Superior temporal gyrus (tissue), 1 donor: ENCODE measurements at regions not wholly inside any gene's neighbourhood (a gene's known extent, or its start where the extent isn't known, plus 50 kb on each side); places are given as distances from the start of the nearest gene placed in this dataset.

Experiments
- DNase-seq: peaks from one replicate; pipeline ENCODE4 v3.0.0-alpha.2; 2016; ENCODE audit errors: extremely low spot score

DNA sequence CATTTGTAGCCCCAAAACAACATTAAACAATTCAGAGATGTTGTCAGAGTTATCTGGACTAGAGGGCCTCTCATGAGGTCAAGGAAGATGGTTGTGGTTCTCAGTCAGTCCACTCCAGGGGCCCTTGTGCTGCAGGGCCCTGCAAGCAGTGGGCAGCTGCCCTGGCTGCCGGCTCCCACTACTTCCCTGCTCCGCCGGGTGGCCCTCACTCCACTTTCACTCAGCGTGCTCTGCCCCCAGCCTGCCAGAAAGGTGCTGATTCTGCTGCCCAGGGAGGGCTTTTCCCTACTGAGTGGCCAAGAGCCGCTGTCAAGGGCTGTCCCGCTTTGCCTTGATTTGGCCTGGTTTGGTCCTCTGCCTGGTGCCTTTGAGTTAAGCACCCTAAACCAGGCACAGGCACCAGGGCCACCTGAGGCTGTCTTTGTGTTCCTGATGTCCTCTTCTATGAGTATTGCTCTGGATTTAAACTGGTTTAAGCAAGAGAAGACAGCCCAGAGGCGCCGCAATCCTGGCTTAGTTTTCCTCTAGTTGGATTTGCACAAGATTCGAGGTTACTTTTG is 117.2 kb downstream of the GADD45G start:
- no peak for DNase-seq

DNA sequence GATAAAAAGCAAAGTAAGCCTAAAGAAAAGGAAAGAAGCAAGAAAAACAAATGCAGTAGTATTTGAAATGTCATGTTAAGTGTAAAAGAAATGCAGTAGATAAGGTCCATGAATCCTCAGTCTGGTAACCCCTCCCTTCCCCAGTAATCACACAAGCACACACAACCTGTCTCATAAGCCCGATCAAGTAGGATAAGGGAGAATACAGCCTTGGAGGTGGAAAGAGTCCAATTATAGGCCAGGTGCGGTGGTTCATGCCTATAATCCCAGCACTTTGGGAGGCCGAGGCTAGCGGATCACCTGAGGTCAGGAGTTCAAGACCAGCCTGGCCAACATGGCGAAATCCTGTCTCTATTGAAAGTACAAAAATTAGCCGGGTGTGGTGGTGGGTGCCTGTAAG is 117.9 kb downstream of the GADD45G start:
- DNase-seq: no peak

DNA sequence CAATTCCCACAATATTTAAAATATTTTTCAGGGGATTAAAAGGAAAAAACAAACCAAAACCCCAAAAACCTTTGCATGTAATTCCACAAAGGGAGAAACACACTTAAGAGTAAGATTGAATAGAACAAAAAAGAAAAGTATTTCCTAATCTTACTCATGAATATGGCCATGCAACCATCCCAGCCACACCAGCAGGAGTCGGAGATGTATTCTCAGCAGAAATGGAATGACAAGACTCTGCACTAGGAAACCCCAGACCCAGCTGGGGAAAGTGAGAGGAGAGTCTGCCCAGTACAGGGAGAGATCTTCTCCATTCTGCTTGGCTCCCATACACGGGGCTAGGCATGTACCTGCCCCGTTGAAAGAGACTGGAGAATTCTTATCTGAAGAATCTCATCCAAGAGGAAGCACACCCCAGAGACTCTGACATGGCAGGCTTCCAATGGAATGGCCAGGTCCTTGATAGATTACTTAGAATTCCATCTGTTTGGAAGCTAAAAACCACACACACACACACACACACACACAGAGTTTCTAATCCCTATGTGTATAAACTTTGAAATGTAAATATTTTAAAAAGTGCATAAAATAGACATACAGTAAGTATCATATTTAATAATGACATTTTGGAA is 118.8 kb downstream of the GADD45G start:
- DNase-seq: no peak

DNA sequence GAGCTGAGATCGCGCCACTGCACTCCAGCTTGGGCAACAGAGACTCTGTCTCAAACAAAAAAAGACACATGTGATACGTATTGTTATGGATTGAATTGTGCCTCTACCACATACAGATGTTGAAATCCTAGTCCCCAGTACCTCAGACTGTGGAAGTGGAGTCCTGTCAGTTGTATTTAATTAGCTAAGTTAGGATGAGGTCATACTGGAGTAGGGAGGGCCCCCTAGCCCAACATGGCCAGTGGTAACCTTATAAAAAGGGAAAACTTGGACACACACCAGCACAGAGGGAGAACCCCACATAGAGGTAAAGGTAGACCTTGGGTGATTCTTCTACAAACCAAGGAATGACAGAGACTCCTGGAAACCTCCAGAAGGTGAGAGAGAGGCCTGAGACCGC is 119.8 kb downstream of the GADD45G start:
- DNase-seq: no peak

DNA sequence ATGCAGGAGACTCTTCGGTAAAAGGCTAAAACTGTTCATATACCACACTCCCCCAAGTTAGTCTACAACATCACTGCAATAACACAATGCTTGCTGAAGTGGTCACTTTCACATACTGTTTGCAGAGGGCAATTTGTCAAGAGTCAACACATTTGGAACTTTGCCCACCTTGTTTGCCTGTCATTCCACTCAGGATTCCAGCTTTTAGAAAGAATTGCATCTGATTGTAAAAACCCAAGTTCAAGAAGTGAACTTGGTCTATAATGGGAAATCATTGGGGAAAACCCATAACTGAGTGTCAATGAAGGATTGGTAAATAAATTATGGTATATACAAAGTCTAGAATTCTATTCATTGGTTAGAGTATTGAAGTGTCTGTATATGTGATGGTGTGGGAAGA is 120.5 kb downstream of the GADD45G start:
- no peak for DNase-seq

DNA sequence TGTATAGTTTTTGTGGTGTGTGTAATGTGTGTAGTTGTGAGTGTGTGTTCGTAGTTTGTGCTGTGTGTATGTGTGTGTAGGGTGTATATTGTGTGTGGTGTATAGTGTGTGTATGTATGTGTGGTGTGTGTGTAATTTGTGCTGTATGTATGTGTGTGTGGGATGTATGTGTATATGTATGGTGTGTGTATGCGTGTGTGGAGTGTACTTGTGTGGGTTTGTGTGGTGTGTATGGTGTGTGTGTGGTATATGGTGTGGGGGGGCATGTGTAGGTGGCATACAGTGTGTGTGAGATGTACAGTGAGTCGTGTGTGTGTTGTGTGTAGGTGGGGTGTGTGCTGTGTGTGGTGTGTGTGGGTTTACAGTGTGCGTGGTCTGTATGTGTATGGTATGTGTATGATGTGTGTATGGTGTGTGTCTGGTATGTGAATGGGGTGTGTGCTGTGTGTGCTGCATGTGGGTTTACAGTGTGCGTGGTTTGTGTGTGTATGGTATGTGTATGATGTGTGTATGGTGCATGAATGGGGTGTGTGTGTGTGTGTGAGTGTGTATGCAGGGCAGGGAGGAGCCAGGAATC is 125.2 kb downstream of the GADD45G start:
- no peak for DNase-seq

DNA sequence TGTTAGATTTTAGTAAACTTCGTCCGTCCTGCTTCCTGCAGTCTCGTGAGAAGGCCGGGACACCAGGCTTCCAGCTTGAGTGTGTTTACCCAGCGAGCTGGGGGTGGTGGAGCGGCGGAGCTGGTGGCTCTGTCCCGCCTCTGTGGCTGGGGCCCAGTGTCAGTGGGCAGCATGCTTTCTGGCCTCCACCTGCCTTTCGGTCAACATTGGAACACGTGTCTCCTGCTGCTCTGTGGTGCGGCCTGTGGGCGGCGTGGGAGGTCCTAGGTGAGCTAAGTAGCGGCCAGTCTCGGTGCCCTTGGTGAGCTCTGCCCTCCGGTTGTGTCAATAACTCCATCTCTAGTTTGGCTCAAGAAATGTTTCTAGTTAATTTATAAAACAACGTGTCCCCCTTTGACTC is 125.9 kb downstream of the GADD45G start:
- no peak for DNase-seq

DNA sequence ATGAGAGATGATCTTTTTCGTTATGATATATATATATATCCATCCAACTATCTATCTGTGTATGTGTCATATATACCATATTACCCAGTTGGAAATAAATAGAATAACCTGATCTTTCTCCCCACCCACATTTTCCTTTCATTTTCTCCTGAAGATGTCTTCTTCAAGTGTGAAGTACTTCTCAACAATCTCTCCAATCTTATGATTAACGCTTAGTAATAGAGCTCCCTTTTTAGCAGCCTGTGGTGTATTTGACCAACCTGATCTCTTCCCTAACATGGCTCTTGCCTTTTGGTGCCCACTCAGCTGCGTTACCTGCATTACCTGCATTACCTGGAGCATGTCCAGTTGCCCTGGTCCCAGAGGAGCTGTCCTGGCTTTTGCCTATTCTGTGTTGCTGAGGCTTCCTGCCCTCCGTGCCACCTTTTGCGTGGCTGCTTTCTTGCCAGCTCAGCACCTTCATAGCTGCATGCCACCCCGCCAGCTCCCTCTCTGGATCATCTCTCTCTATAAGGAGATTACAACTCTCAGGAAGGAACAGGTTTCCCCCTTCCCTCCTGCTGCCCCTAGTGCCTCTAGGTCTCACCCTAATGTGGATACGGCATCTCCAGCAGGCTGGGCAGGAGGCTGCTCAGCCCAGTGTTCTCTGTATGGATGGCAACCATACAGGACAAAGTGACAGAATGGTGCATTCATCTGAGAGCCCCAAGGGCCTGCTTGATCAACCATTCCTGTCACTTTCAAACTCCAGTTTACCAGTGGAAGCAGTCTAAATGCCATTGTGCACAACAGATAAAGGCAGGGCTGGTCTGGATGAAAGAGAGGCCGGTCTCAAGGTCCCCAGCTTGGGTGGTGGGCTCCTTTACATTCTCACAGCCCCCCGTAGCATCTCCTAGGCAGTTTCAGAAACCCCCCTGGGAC is 126.7 kb downstream of the GADD45G start:
- no peak for DNase-seq

DNA sequence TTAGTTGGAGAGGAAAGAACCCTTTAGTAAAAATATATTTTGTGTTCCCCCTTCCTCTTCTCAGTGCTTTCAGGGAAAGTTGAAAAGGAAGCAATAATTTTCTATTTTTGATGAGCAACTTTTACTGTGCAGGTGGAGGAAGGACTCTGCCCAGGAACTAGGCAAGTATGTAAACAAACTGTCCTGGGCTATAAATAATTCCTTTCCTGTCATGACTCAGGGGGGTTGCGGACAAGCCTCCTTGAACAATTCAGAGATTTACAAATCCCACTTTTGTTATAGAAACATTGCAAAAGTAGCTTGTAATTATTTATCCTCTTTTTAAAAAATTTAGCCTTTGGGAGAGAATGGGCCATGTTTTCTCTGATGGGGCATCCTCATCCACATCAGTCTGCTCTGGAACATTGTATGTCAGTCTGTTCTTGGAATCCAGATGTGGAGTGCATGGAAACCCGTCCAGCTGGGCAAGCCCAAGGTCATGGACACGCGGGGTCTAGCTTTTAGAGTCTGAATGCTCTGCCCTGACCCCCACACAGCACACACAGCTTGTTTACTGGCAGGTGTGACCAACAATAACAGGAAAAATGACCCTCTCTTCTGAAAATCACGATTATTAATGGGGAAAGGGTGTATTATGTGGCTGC is 127.6 kb downstream of the GADD45G start:
- DNase-seq: no peak

DNA sequence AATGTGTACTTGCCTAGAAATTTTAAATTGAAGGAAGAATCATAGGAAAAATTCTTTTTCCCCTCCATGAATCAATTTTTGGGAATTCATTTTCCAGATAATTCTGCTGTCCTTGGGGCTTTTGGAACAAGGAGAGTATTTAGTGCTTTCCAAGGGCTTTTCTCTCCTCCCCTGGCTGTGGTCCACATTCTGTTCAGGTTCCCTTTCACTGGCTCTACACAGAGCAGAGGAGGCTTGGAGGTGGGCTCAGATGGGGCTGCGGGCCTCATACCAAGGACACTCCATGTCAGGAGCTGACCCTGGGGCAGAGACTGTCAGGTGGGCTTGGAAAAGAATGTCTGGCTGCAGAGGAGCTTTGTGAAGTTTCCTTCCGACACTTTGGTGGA is 128.1 kb downstream of the GADD45G start:
- no peak for DNase-seq

DNA sequence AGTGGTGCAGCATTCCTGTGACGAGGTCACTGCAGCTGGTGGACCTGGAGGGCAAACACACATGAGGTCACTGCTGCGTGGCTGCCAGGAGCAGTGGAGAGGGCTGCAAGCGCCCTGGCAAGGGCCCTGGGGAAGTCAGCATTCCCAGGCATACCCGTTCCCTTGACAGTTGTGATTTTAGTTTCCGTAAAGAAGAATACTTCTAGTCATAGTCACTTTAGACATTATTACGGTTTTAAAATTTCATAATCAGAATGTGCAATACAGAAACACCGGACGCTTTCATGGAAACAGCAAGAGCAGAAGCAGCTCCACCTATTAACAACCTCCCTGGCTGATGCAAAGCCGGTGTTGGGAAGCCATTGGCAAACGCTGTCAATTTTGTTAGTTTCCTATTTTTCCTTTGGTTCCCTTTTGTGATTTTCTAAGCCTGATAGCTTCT is 129.8 kb downstream of the GADD45G start:
- DNase-seq: no peak

DNA sequence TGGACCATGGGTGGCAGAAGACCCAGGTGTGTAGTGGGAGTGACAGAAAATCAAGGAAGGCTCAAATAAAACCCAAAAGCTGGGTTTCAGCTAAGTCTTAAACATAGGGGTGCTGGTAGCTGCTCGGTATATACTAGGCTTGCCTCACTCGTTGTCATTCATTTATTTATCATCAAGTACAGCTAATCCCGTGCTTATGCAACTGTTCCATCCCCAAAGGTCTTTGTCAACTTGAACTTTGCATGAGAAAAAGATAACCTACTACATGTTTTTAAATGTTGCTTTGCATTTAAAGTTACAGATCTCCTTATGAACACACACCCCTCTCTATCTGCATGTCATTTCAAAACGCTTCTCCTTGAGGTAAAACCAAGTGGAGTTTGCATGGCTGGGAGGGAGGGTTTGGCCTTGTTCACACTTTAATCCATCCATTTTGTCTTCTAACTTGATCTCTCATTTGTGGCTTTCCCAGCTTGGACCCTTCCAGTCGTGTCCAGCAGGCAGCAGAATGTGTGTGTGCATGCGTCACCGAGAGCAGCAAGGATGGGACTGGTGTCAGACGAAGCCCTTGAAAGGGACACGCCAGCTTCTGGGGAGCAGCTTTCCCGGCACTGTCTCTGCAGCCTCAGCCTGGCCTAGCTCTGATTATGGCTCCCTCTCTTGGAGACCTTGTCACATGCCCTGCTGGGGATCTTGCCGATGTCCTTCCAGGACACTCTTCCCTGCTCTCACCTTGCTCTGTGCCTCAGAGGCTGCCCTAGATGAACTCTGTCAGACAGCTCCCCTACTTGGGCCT is 133.5 kb downstream of the GADD45G start:
- DNase-seq: no peak

DNA sequence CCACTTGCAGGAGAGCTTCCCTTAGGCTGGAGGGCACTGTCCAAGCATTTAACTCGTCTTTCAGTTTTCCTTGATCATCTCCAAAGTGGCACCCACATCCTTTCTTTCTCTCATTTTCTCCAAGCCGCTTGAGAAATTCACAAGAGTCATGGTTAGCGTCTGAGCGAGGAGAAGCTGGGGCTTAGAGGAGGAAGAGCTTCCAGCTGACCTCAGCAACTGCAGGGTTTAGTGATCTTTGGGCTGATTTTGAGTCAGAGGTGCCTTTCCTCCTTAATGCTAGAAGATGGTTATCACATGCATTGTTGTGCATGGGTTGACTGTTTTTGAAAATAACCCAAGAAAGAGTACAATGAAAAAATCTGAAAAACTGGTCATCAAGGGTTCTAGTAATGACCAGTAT is 134.7 kb downstream of the GADD45G start:
- DNase-seq: no peak

DNA sequence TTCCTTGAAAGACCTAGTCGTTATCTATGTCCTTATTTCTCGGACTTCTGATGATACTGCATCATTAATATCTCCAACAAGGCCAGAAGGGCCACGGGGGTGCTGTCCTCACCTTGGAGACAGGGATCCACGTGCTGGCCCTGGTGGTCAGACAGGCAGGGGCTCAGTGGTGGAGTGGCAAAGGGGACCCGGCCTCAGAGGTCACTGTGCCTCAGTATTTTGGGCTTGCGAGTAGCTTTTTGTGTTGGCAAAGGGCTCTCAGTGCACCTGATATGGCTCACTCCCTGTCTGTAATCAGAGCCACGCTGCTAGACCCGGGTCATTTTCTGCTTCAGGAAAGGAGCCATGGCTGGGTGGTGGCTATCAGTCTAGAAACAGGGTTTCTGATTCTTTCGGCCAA is 135.1 kb downstream of the GADD45G start:
- DNase-seq: no peak

DNA sequence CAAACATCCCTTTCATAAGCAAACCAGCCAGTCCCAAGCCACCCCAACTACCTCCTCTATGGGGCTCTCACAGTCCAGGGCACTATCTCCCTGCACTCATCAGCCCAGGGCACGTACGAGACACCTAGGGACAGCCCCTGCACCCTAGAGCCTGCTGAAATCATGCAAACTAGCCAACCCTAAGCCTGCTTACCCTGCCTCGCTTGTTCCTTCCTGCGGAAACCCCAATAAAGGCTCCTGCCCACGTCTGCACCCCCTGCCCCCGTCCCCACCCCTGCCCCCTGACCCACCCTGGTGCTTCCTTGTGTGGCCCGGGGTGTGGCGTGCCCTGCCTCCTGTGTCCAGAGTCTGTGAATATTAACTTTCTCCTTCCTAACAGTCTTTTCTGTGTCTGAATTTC is 135.9 kb downstream of the GADD45G start:
- DNase-seq: no peak

DNA sequence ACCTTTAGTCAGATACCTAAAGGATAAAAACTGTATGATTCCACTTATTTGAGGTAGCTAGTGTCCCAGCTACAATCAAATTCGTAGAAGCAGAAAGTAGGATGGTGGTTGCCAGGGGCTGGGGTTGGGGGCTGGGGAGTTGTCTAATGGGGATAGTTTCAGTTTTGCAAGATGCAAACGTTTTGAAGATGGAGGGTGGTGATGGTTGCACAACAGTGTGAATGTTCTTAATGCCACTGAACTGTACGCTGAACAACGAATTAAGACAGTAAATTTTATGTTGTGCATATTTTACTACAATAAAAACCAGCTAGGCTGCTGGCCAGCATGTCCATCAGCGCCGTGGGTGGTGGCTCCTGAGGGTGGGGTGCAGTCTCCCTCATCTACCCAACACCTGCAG is 137.8 kb downstream of the GADD45G start:
- no peak for DNase-seq

DNA sequence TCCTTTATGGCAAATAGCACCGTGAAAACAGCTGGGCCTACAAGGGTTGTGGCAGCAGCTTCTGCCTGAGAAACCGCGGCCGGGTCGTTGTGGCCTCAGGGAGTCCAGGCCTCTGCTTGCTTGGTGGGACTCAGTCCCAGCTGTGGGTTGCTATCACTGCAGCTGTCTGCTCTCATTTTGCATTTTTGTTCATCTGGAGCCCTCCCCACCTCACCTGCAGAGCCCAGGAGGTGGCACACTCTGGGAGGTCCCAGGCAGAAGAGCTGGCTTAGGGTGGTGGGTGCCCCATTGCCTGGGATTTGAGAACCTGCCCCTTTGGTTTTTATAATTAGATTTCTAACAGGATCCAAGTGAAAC is 138.4 kb downstream of the GADD45G start:
- no peak for DNase-seq

DNA sequence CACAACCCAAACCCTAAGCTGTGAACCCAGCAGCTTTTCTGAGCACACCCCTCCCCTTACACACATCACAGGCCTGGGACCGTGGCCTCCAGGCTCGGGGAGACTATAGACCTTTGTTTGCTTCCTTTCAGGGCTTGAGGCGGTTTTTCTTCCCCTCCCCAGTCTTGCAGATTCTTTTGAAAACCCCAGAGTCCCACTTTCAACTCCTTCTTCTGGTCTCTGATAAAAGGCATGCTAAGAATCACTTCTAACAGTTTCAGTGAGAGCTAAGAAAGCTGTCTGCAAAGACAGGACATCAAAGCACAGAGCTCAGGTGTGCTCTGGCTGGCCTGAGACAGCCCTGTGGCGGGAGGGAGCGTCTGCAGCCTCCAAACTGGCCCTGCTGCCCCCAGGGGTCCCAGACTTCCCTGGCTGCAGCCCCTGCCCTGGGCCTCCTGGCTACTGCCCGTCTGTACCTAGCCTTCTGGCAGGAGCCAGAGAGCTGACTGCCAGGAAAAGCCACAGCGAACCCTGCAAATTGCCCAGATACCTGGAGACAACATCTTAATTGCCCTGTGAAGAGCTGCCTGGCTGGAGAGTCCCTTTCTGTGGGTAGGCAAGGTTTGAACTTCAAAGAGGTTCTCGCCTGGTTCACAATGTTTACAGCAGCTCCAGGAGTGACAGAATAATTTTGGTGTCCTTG is 138.9 kb downstream of the GADD45G start:
- DNase-seq: no peak

DNA sequence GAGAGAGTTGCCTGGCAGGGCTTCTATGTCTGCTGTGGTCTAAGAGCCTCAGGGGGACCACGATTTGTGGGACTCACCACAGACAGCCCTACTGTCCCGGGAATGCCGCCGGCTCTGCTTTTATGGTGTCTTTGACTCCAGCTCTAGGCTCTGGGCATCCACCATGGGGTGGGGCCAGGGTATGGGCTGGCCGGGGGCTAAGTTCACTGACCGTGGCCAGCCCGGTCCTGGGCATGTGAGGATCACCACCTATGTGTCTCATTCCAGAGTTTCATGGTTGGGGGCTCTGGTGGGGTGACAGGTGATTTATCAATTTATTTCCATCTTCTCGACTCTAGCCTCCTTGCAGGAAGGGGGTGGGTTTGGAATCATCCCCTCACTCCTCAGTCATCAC is 139.4 kb downstream of the GADD45G start:
- DNase-seq: no peak

DNA sequence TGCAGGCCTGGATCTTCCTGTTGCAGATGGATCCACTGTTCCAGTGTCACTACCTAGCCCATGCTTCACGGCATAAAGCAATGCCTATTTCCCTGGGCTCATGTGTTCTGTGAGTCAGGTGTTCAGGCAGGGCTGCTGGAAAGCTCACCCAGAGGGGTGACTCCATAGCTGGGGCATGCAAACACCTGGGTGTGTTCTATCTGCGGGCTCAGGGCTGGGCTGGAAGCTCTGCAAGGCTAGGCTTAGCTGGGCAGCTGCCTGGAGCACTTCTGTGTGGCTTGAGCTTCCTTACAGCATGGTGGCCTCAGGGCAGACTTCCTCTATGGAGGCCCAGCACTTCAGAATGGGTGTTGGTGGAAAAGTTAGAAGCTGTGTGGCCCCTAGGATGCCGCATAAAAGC is 139.9 kb downstream of the GADD45G start:
- no peak for DNase-seq
